Osteocyte (in vitro differentiated cells): ENCODE measurements at regions not wholly inside any gene's neighbourhood (a gene's known extent, or its start where the extent isn't known, plus 50 kb on each side); places are given as distances from the start of the nearest gene placed in this dataset.

Experiments used
- DNase-seq: peaks from one replicate; pipeline ENCODE4 v3.0.0; 2021; ENCODE audit warnings: mixed read lengths; ENCODE audit not compliant: unreplicated experiment; ENCODE audit errors: extremely low spot score
- H3K27ac Mint-ChIP-seq: one replicate; pipeline ENCODE4 v1.8.0; 2021; ENCODE audit warnings: mild to moderate bottlenecking, mixed read lengths; ENCODE audit not compliant: unreplicated experiment
- H3K27me3 Mint-ChIP-seq: one replicate; pipeline ENCODE4 v1.8.0; 2021; ENCODE audit warnings: mixed read lengths; ENCODE audit not compliant: unreplicated experiment
- H3K36me3 Mint-ChIP-seq: one replicate; pipeline ENCODE4 v1.8.0; 2021; ENCODE audit warnings: mixed read lengths; ENCODE audit not compliant: unreplicated experiment
- H3K4me1 Mint-ChIP-seq: one replicate; pipeline ENCODE4 v1.8.0; 2021; ENCODE audit warnings: mixed read lengths; ENCODE audit not compliant: unreplicated experiment
- H3K4me3 Mint-ChIP-seq: one replicate; pipeline ENCODE4 v1.8.0; 2021; ENCODE audit warnings: mild to moderate bottlenecking, moderate library complexity, mixed read lengths; ENCODE audit not compliant: unreplicated experiment
- H3K9me3 Mint-ChIP-seq: one replicate; pipeline ENCODE4 v1.8.0; 2021; ENCODE audit warnings: mixed read lengths; ENCODE audit not compliant: unreplicated experiment
- CTCF ChIP-seq: fragments of 200-600 bp; sonication (generic); IDR thresholded peaks from 2 replicates; pipeline ENCODE4 v1.5.0; 2021; ENCODE audit warnings: antibody characterized with exemption, mild to moderate bottlenecking, moderate library complexity

- H3K4me3 Mint-ChIP-seq = no peak overlapping the region
- no peaks in the 10 kb centered on the region for H3K36me3 Mint-ChIP-seq
- H3K27ac Mint-ChIP-seq = no peak overlapping the region
- H3K4me1 Mint-ChIP-seq = no peaks in the 10 kb centered on the region
- no peak for TF ChIP-seq CTCF
- peaks cover 27% of the 10 kb centered on the region for H3K9me3 Mint-ChIP-seq
- no peak for DNase-seq
- peaks cover 4% of the 10 kb centered on the region for H3K27me3 Mint-ChIP-seq
These were observed 158.1 kb upstream of the USP38 start for GRCh38 chr4:143026459-143027170.

- DNase-seq = no peak
- peaks cover 11% of the 10 kb centered on the region for H3K9me3 Mint-ChIP-seq
- H3K27me3 Mint-ChIP-seq = peaks cover 17% of the 10 kb centered on the region
- H3K27ac Mint-ChIP-seq = no peak overlapping the region
- H3K4me3 Mint-ChIP-seq = no peak overlapping the region
- no peaks in the 10 kb centered on the region for H3K4me1 Mint-ChIP-seq
- TF ChIP-seq CTCF = no peak
- H3K36me3 Mint-ChIP-seq = no peaks in the 10 kb centered on the region
These were observed 149.1 kb upstream of the USP38 start for GRCh38 chr4:143035661-143036060.

GRCh38 chr4:143036443-143036842 is 148.3 kb upstream of the USP38 start:
- no peak for DNase-seq
- no peak overlapping the region for H3K27ac Mint-ChIP-seq
- H3K27me3 Mint-ChIP-seq = peaks cover 14% of the 10 kb centered on the region
- no peak overlapping the region for H3K4me3 Mint-ChIP-seq
- no peaks in the 10 kb centered on the region for H3K36me3 Mint-ChIP-seq
- TF ChIP-seq CTCF = no peak
- H3K4me1 Mint-ChIP-seq = no peaks in the 10 kb centered on the region
- peaks cover 4% of the 10 kb centered on the region for H3K9me3 Mint-ChIP-seq

- H3K36me3 Mint-ChIP-seq = no peaks in the 10 kb centered on the region
These were observed 138.3 kb upstream of the USP38 start for GRCh38 chr4:143046454-143046853.

GRCh38 chr4:143046906-143047305 is 137.8 kb upstream of the USP38 start:
- Mint-ChIP-seq H3K27ac (no peak overlapping the region), H3K4me3 (no peak overlapping the region), H3K9me3 (no peaks in the 10 kb centered on the region), H3K36me3 (no peaks in the 10 kb centered on the region), H3K27me3 (no peaks in the 10 kb centered on the region), H3K4me1 (no peaks in the 10 kb centered on the region)
- TF ChIP-seq CTCF = no peak
- DNase-seq = no peak

More at GRCh38 chr4:143046454-143046853, 138.3 kb upstream of the USP38 start:
- Mint-ChIP-seq H3K9me3 (no peaks in the 10 kb centered on the region), H3K27ac (no peak overlapping the region), H3K4me1 (no peaks in the 10 kb centered on the region), H3K4me3 (no peak overlapping the region), H3K27me3 (no peaks in the 10 kb centered on the region)
- no peak for TF ChIP-seq CTCF
- no peak for DNase-seq
